Renal pelvis (tissue), 1 donor: ENCODE measurements at regions not wholly inside any gene's neighbourhood (a gene's known extent, or its start where the extent isn't known, plus 50 kb on each side); places are given as distances from the start of the nearest gene placed in this dataset.

Experiments used
- DNase-seq: peaks from one replicate; pipeline ENCODE4 v3.0.0-alpha.2; 2013

DNA sequence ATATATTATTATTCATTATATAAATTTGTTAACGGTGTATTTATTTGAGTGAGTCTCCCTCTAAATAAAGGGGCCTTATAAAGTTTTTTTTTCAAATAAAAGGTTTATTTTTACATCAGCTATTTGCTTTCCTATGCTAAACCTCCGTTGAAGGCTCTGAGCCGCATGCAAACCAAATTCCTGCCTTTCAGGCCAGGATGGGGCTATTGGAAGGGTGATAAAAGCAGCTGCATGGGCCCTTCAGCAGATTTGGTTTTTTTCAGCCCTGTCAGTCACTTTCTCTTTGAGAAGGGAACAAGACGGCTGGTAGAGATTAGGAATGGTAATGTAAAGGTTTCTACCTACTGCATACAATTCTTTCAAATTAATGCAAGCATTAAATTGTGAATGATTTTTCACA, 244.2 kb downstream of the WNT5A start:
- no peak for DNase-seq

DNA sequence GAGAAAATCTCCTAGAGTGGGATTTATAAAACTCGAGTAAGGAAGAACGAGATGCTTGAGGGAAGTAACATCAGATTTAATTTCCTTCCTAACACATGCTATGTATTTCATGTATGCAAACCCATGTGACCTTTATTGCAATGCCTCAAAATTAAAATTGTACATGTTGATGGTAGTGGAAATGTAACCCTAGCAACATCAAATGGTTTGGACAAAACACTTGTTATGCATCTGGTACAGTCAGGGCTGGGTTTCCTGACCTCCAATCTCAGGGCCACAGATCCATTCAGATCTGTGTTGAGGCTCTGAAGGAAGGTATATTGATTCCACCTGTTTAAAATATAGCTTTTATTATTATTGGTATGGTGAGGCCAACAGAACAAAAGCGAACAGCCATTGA, 246.0 kb downstream of the WNT5A start:
- DNase-seq: no peak

GRCh38 chr3:55235416-55235815, 251.7 kb downstream of the WNT5A start:
- no peak for DNase-seq

GRCh38 chr3:55226696-55227095, 260.4 kb downstream of the WNT5A start:
- DNase-seq: no peak

DNA sequence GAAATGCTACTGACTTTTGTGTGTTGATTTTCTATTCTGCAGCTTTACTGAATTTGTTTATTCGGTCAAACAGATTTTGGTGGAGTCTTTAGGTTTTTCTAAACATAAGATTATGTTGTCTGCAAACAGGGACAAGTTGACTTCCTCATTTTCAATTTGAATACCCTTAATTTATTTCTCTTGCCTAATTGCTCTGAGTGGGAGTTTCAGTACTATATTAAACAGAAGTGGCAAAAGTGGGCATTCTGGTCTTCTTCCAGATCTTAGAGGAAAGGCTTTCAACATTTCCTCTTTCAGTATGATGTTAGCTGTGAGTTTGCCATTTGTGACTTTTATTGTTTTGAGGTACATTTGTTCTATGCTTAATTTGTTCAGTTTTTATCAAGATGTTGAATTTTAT, 268.5 kb downstream of the WNT5A start:
- DNase-seq: no peak

DNA sequence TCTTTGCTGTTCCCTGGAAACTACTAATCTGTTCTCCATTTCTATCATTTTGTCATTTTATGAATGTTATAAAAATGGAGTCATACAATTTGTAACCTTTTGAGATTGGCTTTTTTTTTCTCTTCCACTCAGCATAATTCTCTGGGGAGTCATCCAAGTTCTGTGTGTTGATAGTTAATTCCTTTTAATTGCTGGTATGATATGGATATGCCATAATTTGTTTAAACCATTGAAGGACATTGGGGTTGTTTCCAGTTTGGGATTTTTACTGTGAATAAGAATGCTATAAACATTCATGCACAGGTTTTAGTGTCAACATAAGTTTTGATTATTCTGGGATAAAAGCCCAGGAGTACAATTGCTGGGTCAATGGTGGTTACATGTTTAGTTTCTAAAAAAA, 279.4 kb downstream of the WNT5A start:
- no peak for DNase-seq

DNA sequence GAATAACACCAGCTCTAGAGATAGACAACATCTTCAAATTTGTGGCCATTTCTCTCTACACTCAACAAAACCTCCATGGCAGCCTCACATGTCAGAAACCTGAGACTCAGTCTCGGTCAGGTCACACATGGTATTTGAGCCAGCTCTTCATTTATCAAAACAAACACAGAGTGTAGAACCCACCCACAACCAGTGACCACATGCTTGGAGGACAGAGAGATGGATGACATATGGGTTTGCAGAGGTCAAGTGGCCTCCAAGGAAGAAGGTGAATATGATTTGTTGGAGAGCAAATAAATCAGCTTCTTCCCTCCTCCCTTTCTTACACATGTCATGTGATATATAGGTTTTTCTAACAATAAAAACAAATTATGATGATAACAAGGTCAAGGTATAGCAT, 278.1 kb upstream of the LRTM1 start:
- DNase-seq: peak; percentile 42

GRCh38 chr3:55204417-55204816, 276.6 kb upstream of the LRTM1 start:
- no peak for DNase-seq

DNA sequence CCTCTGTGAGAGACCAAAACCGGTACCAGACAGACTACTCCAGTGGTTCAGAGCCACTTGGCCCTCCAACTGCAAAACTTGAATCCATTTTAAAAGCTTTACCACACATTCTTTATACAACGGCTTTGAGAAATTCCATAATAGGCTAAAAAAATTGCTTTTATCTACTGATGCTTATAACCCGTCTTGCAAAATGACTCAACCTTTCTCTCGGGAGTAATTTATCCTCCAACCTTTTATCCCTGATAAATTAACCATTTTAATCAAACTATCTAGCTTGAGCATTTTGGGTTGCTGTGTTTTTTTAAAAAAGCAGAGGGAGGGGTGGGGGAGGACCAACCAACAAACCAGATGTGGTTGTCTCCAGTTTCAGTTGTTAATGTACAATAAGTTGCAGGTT, 275.7 kb upstream of the LRTM1 start:
- no peak for DNase-seq

DNA sequence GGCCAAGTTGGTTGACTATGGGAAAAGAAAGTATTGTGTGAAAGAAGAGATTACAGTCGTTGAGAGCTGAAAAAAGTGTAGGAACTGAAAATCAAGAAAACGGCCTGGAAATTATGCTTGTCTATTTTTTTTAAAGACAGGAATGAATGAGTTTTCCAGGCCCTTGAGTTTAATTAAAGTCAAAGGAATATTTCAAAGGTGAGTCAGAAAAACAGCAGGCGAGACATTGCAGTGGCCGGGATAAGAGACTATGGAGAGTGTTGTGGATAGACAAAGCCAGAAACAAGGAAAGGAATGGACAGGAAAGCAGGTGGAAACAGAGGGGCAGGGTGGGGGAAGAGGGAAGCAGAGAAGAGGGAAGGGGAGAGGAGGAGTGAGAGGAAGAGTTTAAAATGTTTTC, 275.1 kb upstream of the LRTM1 start:
- DNase-seq: no peak

DNA sequence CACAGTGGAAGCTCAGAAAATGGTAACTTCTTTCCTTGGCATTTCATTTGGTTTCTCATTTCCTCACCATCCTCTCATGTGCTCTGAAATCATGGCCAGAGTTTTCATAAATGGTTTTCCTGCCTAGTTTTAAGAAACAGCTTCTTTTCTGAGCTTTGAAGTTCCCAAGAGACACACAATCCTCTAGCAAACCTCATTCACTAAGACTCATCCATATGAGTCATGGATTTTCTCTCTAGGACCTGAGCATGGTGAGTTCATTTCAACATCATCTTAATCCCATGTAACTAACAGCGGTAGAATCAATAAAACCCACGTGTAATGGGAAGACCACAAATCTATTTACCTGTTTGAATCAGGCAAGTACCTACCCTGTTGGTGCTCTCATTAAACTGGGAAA, 274.5 kb upstream of the LRTM1 start:
- no peak for DNase-seq

DNA sequence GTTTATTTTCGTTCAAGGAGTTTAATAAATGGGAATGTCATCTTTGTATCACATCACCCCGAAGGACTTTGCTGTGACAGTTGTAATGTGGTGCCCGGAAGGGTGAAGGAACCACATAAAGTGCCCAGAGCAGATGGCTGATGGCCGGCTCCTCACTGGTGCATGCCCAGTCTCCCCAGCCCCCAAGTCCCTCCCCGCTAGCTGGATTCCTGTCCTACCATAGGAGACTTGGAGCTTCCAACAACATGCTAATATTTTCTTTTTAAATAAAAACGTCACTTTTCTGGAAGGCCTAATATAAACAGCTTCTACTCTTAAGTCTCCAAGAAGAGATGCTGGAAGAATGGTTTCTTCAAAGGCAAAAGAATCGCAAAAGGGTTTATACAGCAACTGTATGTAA, 273.9 kb upstream of the LRTM1 start:
- DNase-seq: no peak

DNA sequence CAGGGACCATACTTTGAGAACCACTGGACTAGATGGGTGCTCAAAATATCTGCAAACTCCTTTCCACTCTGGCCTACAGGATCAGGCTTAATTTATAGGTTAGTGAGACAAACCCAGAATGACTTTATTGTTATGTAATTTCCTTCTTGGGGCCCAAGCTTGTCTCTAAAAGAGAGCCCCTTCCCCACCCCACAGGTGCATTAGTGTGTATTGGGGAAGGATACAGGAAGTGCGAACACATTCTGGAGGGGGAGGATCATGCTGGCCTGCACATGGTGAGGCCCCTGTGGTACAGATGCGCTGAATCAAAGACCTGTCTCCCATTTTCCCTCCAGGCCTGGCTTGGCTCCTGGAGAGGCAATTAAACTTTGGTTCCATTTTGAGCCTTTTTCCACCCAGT, 273.0 kb upstream of the LRTM1 start:
- no peak for DNase-seq

GRCh38 chr3:55198554-55198953, 270.7 kb upstream of the LRTM1 start:
- DNase-seq: no peak

- DNase-seq: no peak
Observed at GRCh38 chr3:55197021-55197420, 269.2 kb upstream of the LRTM1 start.

GRCh38 chr3:55196495-55196894, 268.6 kb upstream of the LRTM1 start:
- no peak for DNase-seq

GRCh38 chr3:55194376-55194775, 266.5 kb upstream of the LRTM1 start:
- DNase-seq: no peak

- no peak for DNase-seq
Observed at GRCh38 chr3:55191911-55192775, 264.3 kb upstream of the LRTM1 start.

DNA sequence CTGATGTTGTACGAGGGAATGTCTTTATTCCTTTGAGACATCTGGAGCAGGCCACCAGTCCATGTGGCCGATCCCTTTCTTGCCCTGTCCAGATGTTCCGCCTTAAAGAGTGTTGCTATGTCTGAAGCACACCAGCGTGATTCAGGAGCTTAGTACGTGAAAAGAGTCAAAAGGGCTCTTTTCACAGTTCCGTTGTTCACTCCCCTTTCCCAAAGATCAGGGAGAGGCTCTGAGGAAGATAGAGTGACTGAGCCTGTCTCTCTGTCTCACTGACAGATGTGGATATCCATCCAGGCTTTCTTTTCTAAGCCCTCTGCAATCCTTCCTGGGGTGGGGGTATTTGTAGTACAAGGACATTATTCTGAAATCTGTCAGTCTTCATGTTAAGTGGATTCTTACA, 262.5 kb upstream of the LRTM1 start:
- no peak for DNase-seq

GRCh38 chr3:55189359-55189801, 261.5 kb upstream of the LRTM1 start:
- DNase-seq: no peak

- no peak for DNase-seq
Observed at GRCh38 chr3:55185380-55185779, 257.5 kb upstream of the LRTM1 start.

DNA sequence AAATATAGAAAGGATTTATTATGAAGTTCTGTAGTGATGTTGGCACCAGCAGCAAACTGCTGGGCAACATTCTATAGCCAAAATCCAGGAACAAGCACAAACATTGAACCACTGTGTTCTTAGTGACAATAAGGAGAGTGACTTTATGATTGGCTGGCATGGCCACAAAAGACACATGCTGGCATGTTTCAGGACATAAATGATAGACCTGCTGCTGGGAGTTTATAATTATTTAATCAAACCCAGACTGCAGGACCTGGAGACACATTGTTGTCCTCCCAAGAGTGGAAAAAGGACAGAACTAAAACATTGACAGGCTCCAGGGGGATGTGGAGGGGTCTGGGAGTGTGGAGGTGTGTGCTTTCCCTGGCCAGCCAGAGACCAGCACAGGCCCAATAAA, 255.3 kb upstream of the LRTM1 start:
- DNase-seq: no peak

DNA sequence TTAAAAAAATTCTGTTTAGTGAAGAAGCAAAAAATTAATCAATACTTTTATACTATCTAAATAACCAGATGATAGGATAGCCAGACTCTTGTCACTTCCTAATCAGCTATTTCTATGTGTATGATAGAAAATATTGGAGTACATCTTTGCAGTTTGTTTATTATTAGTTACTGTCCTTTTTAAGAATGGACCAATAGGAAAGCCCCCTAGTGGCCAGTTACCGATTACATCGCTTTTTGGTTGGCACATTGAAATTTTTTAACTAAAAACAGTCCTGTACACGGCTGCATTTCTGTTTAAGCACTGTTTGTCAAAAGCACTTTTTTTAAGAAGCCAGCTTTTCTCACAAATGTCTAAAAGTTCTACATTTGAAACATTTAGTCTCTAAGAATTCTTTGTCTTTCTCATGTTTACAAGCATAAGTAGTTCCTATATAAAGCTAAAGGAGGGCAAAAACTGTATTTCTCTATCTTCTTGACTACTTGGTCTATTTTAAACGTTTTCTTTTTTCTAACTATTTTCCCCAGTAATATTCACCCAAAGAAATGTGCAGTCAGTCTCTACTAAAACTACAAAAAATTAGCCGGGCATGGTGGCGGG, 253.2 kb upstream of the LRTM1 start:
- DNase-seq: peak; percentile 24

DNA sequence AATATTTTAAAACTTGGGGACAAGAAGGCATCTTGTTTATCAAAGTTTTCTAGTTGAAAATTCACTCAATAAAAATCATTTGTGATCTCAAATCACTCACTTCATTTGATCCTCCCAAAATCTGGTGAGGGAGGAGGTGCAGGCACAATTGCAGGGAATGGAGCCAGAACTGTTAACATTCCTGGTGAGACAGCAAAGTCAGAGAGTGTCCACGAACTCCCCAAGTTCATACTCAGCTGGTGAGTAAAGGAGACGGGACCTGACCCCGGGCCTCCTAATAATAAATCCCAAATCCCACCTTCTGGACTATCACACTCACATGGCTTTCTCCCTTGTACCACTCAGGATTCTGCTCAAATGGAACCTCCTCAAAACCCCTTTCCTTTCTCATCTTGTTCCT, 252.3 kb upstream of the LRTM1 start:
- no peak for DNase-seq
